Thymus (tissue), 11 donors: ENCODE measurements at regions not wholly inside any gene's neighbourhood (a gene's known extent, or its start where the extent isn't known, plus 50 kb on each side); places are given as distances from the start of the nearest gene placed in this dataset.
"Not testable (repeated sequence)": the region's sequence is repeated elsewhere in the genome, so short reads cannot be mapped to it uniquely, and the experiment has no call there.

Source experiments
- DNase-seq, 9 donors: peaks; one replicate each; pipeline ENCODE4 v3.0.0-alpha.2; 2013; ENCODE audit warnings: low spot score in 9 of 9, low read depth in 6 of 9, missing footprints in 1 of 9
- H3K27ac ChIP-seq, 2 donors: one replicate each; pipeline ENCODE4 v1.5.1; 2013; ENCODE audit warnings: control low read depth in 1 of 2, low read depth in 1 of 2, low read length in 1 of 2, mild to moderate bottlenecking in 1 of 2, moderate library complexity in 1 of 2
- H3K27me3 ChIP-seq, 2 donors: one replicate each; pipeline ENCODE4 v1.5.1; 2013; ENCODE audit warnings: low read length in 1 of 2; ENCODE audit not compliant: control insufficient read depth in 2 of 2, insufficient read depth in 1 of 2
- H3K36me3 ChIP-seq, 2 donors: one replicate each; pipeline ENCODE4 v1.5.1; 2013; ENCODE audit warnings: low read length in 1 of 2, mild to moderate bottlenecking in 1 of 2, moderate library complexity in 1 of 2; ENCODE audit not compliant: control insufficient read depth in 2 of 2, insufficient read depth in 2 of 2
- H3K4me1 ChIP-seq, 2 donors: one replicate each; pipeline ENCODE4 v1.5.1; 2013; ENCODE audit warnings: low read length in 2 of 2; ENCODE audit not compliant: control insufficient read depth in 2 of 2, insufficient read depth in 2 of 2
- H3K4me3 ChIP-seq, 2 donors: one replicate each; pipeline ENCODE4 v1.5.1; 2013; ENCODE audit warnings: low read length in 2 of 2, control low read depth in 1 of 2, mild to moderate bottlenecking in 1 of 2
- H3K9me3 ChIP-seq, 2 donors: one replicate each; pipeline ENCODE4 v1.5.1; 2013; ENCODE audit warnings: low read length in 1 of 2, mild to moderate bottlenecking in 1 of 2; ENCODE audit not compliant: control insufficient read depth in 2 of 2, insufficient read depth in 1 of 2
- WGBS: extraction: QIAGEN DNeasy Blood & Tissue Kit; methylation state at CpG from one replicate; pipeline ENCODE4 v1.1.7; 2013; 5-methylcytosine and 5-hydroxymethylcytosine counted together
- donor health status: healthy.

DNA sequence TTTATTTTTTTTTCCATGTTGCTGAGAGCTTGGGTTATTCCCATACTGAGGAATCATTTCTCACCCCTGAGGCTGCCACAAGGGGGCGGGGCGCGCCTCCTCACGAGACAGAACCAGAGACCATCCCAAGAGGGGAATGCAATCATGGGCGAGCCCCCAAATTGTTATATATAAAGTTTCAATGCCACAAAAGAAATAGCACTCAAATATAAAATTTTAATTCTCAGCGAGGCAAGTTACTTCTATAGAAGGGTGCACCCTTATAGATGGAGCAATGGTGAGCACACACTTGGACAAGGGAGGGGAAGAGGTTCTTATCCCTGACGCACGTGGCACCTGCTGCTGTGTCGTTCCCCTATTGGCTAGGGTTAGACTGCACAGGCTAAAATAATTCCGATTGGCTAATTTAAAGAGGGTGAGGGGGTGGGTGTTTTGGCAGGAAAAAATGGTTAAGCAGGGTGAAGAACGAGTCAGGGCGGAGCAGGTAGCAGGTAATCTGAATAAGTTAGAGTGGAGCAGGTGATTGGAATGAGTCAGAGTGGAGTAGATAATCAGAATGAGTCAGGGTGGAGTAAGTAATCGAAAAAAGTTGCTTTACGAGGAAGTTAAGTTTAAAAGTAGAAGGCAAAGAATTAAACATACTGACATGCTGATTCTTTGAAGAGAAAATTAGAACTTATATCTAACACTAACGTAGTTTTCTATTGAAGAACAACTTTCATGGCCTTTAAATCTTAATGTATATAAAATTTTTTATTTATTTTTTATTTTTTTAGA is 177.5 kb downstream of the MTCL1 start:
- Histone ChIP-seq H3K36me3 (no peaks in the 10 kb centered on the region), H3K4me3 (no peak overlapping the region), H3K9me3 (peaks cover 1 to 17% of the 10 kb centered on the region in 2 donors), H3K4me1 (no peaks in the 10 kb centered on the region), H3K27ac (no peak overlapping the region), H3K27me3 (no peaks in the 10 kb centered on the region)
- DNase-seq: no peak
- WGBS: 83% methylated on average over 15 of the region's 15 CpGs

DNA sequence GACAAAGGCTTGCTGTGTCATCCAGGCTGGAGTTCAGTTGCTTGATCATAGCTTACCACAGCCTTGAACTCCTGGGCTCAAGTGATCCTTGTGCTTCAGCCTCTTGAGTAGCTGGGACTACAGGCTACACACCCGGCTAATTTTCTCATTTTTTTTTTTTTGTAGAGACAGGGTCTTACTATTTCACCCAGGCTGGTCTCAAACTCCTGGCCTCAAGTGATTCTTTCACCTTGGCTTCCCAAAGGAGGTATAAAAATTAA is 178.0 kb downstream of the MTCL1 start:
- Histone ChIP-seq H3K9me3 (peaks cover 1 to 17% of the 10 kb centered on the region in 2 donors), H3K36me3 (no peaks in the 10 kb centered on the region), H3K27ac (no peak overlapping the region), H3K4me1 (no peaks in the 10 kb centered on the region), H3K4me3 (no peak overlapping the region), H3K27me3 (no peaks in the 10 kb centered on the region)
- DNase-seq: no peak
- 91% methylated on average over 1 of the region's 1 CpG for WGBS

- H3K9me3 ChIP-seq, H3K27me3 ChIP-seq, H3K36me3 ChIP-seq, H3K4me1 ChIP-seq, DNase-seq, H3K27ac ChIP-seq, H3K4me3 ChIP-seq: not testable (repeated sequence)
- WGBS: 95% methylated on average over 2 of the region's 2 CpGs
These were observed 182.5 kb downstream of the MTCL1 start for GRCh38 chr18:8887877-8888276.

DNA sequence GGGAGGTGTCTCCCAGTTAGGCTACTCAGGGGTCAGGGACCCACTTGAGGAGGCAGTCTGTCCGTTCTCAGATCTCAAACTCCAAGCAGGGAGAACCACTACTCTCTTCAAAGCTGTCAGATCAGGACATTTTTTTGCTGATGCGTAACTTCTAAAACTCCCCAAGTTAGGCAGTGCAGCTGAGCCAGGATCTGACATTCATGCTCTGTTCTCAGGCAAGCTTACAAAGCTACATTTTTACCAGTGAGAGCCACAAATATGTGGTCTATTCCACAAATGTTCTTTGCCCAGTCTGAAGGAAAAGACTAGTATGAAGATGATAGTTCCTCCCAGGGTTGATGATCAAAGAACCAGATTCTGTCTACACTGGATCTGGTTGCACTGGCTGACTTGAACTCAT is 184.1 kb downstream of the MTCL1 start:
- Histone ChIP-seq H3K4me1 (no peaks in the 10 kb centered on the region), H3K27me3 (no peaks in the 10 kb centered on the region), H3K36me3 (no peaks in the 10 kb centered on the region), H3K4me3 (no peak overlapping the region), H3K9me3 (no peaks in the 10 kb centered on the region), H3K27ac (no peak overlapping the region)
- no peak for DNase-seq
- WGBS: 86% methylated on average over 2 of the region's 2 CpGs

DNA sequence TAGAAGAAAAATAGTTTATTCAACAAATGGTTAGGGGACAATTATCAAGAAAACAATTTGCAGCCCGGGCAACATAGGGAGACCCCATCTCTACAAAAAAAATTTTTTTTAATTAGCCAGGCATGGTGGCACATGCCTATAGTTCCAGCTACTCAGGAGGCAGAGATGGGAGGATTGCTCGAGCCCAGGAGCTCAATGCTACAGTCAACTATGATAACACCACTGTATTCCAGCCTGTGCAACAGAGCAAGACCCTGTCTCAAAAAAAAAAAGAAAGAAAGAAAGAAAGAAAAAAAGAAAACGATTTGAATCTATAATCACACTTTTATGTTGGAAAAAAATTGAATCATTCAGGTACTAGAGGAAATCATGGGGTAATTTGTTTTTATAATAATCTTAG is 185.1 kb downstream of the MTCL1 start:
- not testable (repeated sequence) for H3K27ac ChIP-seq, DNase-seq, H3K9me3 ChIP-seq, H3K27me3 ChIP-seq, H3K36me3 ChIP-seq, H3K4me3 ChIP-seq, H3K4me1 ChIP-seq
- 88% methylated on average over 3 of the region's 3 CpGs for WGBS

DNA sequence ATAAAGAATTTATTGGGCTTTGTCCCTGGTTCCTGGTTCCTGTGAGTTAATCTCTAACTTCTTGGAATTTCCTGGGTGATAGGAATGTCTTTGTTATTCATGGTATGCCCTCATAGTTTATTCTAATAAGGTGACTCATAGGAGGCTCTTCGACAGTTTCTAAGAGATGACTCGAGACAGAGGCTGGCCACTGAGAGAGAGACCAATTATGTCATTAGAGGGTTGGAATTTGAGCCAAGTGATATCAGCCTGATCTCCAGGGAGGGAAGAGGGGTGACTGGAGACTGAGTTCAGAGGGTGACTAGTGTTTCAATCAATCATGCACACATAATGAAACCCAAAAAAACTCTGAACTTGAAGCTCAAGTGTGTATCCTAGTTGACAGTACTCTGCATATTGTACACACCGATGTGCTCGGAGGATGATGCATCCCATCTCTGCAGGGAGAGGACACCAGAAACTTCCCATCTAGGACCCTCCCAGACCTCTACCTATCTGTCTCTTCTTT is 185.7 kb downstream of the MTCL1 start:
- Histone ChIP-seq H3K4me1 (no peaks in the 10 kb centered on the region), H3K27ac (no peak overlapping the region), H3K4me3 (no peak overlapping the region), H3K27me3 (no peaks in the 10 kb centered on the region), H3K9me3 (no peaks in the 10 kb centered on the region), H3K36me3 (no peaks in the 10 kb centered on the region)
- 64% methylated on average over 4 of the region's 4 CpGs for WGBS
- no peak for DNase-seq

- no peak overlapping the region for H3K27ac ChIP-seq
- no peaks in the 10 kb centered on the region for H3K4me1 ChIP-seq
- 94% methylated on average over 2 of the region's 2 CpGs for WGBS
These were observed 187.9 kb downstream of the MTCL1 start for GRCh38 chr18:8893221-8893620.

GRCh38 chr18:8893628-8894231 is 188.4 kb downstream of the MTCL1 start:
- H3K4me1 ChIP-seq: no peaks in the 10 kb centered on the region
- H3K4me3 ChIP-seq: no peak overlapping the region
- H3K36me3 ChIP-seq: no peaks in the 10 kb centered on the region
- WGBS: 89% methylated on average over 2 of the region's 2 CpGs
- H3K27ac ChIP-seq: no peak overlapping the region
- H3K27me3 ChIP-seq: no peaks in the 10 kb centered on the region
- no peaks in the 10 kb centered on the region for H3K9me3 ChIP-seq
- DNase-seq: no peak

More at GRCh38 chr18:8893221-8893620, 187.9 kb downstream of the MTCL1 start:
- H3K36me3 ChIP-seq: no peaks in the 10 kb centered on the region
- H3K9me3 ChIP-seq: no peaks in the 10 kb centered on the region
- H3K4me3 ChIP-seq: no peak overlapping the region
- H3K27me3 ChIP-seq: no peaks in the 10 kb centered on the region
- DNase-seq: no peak

DNA sequence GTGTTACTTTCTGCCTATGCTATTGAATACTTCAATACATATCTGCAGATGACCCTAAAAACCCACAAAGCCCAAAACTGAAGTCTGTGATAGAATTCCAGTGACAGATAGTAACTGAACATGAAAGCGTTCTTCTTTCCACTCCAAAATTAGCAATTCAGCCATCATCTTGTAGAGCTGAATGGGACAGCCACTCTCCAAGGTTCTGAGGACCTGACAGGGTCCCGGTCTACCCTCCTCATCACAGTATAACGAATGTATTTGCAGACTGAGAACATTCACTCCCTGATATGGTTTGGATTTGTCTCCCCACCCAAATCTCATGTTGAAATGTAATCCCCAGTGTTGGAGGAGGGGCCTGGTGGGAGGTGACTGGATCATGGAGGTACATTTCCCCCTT is 189.5 kb downstream of the MTCL1 start:
- no peaks in the 10 kb centered on the region for H3K27me3 ChIP-seq
- DNase-seq: no peak
- H3K4me1 ChIP-seq: no peaks in the 10 kb centered on the region
- 92% methylated on average over 3 of the region's 3 CpGs for WGBS
- H3K27ac ChIP-seq: no peak overlapping the region
- no peak overlapping the region for H3K4me3 ChIP-seq
- no peaks in the 10 kb centered on the region for H3K9me3 ChIP-seq
- H3K36me3 ChIP-seq: no peaks in the 10 kb centered on the region
